ENCODE measurements at regions not wholly inside any gene's neighbourhood (a gene's known extent, or its start where the extent isn't known, plus 50 kb on each side); places are given as distances from the start of the nearest gene placed in this dataset.

DNA sequence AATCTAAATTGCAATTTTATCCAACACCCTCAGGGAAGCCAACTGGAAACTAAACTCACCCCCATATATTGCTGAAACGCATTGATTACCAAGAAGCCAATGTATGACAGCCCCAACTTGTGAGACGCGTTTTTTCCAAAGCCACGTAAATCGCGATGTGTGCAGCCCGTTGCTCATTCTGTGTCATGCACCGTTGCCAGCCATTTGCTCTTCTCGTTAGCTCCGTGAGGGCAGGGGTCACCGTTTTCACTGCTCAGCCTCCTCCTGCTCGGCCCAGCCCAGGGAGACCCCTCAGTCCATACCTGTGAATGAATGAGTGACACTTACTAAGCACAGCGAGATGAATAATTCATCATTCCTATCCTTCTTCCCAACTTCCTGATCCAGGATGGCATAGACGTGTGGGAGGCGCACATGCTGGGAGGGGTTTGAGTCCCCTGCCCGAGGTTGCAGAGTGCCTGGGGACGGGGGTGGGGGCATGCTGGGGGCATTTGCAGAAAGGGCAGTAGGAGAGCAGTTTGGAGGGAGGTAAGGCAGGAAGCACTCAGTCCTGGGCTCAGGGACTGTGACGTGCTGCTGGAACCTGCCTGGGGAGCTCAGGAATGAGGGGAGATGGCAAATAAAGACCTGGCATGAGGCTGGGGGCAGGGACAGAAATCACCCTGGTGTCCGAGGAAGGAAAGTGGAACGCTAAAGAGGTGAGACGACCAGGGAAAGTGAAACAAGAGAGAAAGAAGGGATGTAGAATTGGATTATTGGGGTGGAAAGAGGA is 104.2 kb upstream of the SDK1 start:
- no peak for DNase-seq

- no peak for DNase-seq
Measured at GRCh38 chr7:3197567-3198213, 103.4 kb upstream of the SDK1 start.

DNA sequence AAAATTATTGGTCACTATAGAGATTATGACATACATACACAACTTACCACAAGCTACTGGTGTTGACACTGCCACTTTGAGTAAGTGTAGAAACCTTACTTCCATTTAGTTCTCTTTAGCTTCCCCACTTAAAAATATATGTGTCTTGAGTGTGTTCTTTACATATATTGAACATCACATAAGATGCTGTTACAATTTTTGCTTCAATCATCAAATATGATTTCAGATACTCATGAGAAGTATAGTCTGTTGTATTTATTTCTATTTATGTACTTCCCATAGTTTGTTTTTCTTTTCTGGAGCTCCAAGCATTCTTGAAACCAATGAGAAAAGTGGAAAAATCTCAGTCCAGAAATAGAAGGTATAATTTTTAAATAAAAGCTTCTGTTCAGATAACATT is 102.7 kb upstream of the SDK1 start:
- DNase-seq = no peak

DNA sequence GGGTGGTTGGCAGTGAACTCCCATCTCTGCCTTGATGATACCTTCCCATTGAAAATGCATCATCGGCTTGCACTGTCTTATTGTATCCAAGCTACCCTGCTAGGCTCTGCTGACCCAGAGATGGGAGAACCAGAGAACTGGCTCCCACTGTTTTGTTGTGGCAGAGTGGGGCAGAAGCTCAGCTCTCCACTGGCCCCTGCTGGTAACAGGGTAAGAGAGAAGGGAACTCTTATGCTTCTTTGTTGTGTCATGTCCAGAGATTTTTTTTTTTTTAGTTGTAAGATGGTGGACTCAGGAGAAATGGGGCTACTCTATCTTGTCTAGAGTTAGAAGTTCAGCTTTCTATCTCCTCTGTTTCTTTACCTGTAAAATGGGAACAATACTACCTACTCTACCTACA is 100.5 kb upstream of the SDK1 start:
- DNase-seq = no peak

GRCh38 chr7:3201306-3201705 is 99.7 kb upstream of the SDK1 start:
- no peak for DNase-seq

- DNase-seq = no peak
Measured at GRCh38 chr7:3201937-3202710, 98.9 kb upstream of the SDK1 start.

DNA sequence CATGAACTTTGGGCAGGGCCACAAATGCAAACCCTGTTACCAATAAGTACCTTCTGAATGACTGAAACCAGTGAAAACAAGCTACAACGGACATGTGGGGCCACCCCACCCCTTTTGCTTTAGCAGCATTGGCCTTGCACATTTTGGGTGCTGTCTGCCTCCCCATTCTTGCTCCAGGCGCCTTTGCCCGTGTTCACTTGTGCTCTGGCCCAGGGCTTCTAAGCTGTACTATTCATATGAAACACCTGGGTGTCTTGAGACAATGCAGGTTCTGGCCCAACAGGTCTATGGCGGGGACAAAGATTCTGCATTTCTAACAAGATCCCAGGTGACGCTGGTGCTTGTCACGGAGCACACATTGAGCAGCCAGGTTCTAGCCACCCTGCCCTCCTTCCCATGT is 96.5 kb upstream of the SDK1 start:
- DNase-seq = no peak

DNA sequence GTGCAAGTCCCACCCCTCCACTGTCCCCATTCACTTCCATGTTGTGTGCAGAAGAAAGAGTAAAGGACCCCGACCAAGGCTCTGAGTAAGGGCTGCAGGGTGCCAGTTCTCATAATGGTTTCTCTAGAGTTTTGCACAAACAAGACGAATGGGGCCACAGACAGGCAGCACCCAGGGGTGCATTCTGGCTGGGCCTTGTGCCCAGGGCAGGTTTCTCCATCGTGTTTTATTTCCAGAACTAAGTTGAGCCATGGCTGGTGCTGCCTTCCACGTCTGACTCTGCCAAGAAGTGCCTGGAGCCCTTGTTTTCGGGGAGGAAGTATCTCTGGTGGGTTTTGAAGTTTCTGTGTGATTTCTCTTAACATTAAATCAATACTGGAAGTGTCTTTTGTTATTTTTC is 95.0 kb upstream of the SDK1 start:
- DNase-seq = no peak

- DNase-seq = no peak
Measured at GRCh38 chr7:3206771-3207191, 94.3 kb upstream of the SDK1 start.

- no peak for DNase-seq
Measured at GRCh38 chr7:3207387-3207902, 93.6 kb upstream of the SDK1 start.

GRCh38 chr7:3210531-3210930 is 90.5 kb upstream of the SDK1 start:
- no peak for DNase-seq

GRCh38 chr7:3214090-3214413 is 87.0 kb upstream of the SDK1 start:
- no peak for DNase-seq

- no peak for DNase-seq
Measured at GRCh38 chr7:3215624-3216585, 85.1 kb upstream of the SDK1 start.

- no peak for DNase-seq
Measured at GRCh38 chr7:3217166-3217565, 83.9 kb upstream of the SDK1 start.

DNA sequence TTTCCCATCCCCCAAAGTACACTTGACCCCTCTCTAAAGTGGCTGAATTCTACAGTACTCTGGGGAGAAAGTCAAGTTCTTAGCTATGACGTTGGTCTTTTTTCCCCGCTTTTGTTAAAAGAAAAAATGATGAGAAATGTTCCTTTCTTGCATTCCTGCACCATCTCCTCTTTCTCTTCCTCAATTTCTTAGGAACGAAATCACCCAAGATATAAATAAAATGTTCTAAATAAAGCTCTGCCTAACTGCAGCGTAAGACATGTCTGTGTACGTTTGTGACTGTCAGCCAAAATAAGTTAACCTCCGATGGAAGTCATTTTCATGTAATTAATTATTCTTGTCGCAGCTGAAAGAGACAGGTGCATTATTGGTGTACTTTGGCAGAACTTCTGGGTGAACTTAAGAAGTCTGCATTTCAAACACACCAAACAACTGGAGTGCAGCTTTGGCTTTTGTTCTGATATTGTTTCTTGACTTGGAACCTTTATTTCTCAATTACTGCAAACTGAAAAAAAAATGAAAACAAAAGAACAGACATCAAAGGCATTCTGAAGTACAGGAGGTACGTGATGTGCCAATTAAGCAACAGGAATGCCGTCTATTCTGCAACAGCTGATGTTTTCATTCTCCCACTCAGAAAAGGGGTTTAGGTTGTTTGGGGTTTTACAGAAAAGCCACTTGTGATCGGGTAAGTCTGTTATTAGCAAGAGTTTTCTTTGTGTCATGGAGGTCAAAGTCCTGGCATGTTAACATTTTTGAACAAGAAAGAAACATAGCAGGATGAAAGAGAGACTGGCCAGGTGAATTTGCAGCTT is 82.4 kb upstream of the SDK1 start:
- no peak for DNase-seq

DNA sequence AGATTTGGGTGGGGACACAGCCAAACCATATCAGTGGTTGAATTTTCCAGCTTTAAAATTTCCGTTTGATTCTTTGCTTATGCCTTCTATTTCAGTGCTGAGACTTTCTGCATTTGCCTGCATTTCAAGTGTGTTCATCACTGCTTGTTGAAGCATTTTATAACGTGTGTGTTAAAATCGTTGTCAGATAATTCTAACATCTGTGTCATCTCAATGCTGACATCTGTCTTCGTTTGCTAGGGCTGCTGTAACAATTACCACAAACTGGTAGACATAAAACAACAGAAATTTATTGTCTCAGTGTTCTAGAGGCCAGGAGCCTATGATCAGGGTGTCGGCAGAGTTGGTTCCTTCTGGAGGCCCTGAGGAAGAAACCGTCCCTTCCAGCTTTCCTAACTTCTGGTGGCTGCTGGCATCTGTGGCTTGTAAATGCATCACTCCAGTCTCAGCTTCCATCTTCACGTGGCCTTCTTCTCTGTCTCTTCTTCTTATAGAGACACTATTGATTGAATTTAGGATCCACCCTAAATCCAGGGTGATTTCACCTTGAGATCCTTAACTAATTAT is 71.1 kb upstream of the SDK1 start:
- DNase-seq = no peak

DNA sequence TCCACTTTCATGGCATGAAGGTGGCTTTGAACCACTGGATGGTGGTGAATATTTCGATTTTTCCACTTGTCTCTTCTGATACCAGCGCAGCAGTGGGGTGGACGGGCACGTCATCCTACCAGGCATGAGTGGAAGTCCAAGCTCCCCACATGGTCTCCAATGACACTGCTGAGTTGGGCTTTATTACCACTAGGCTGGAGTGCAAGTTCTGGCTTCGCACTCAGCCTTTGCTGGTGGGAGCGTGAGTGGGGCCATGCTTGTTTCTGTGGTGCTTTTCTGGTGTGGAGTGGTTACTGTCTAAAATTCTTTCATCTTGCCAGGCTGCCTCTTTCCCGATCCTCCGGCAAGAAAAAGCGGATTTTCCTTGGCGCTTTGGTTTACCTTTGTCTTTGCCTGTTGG is 70.1 kb upstream of the SDK1 start:
- no peak for DNase-seq

- DNase-seq = no peak
Measured at GRCh38 chr7:3232228-3232627, 68.8 kb upstream of the SDK1 start.

- no peak for DNase-seq
Measured at GRCh38 chr7:3233301-3233700, 67.8 kb upstream of the SDK1 start.

DNA sequence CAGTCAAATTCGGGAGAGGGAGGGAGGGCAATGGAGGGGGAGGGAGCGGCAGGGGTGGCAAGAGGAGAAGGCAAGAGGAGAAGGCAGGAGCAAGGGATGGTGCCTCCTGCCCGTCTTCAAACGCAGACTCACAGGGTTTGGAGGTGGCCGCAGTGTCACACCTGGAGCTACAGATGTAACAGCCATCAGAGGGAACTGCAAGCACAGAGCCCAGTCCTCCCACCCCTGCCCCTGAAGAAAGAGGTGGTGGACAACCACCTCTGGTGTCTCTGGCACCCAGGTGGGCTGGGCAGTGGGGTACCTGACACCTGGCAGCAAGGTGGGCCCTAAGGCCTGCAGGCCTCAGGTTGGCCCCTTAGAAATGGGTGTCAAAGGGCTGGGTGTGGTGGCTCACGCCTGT is 67.0 kb upstream of the SDK1 start:
- no peak for DNase-seq

GRCh38 chr7:3234851-3235250 is 66.2 kb upstream of the SDK1 start:
- DNase-seq = no peak

DNA sequence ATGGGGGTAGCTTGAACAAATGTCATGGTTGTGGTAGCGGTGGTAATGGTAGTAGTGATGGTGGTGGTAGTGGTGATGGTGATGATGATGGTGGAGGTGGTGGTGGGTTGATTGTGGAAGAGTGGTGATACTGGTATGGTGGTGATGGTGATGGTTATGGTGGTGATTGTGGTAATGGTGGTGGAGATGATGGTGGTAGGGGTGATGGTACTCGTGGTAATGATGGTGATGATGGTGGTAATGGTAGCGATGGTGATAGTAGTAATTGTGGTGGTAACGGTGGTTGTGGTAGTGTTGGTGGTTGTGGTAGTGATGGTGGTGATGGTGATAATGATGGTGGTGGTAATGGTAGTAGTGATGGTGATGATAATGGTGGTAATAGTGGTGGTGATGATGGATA is 65.7 kb upstream of the SDK1 start:
- no peak for DNase-seq

Measured in activated naive CD4-positive, alpha-beta T cell treated with anti-CD3 and anti-CD28 coated beads, Interleukin-2, amount 50 U/mL, for 16 hours (primary cell).